HCT116 (cell line): ENCODE measurements at regions not wholly inside any gene's neighbourhood (a gene's known extent, or its start where the extent isn't known, plus 50 kb on each side); places are given as distances from the start of the nearest gene placed in this dataset.

Experiments used
- ATAC-seq: fragments of 200-7000 bp; cut with Tn5 transposase; 2 replicates; pipeline ENCODE4 v1.9.1; 2020; ENCODE audit warnings: mild to moderate bottlenecking, moderate library complexity
- BruUV-seq: library from RNA; stranded (reverse); fragments of 400-500 nt; replicated peaks from 2 replicates; lab custom pipeline; 2021; lab: Mats Ljungman, UMichigan
- CTCF ChIA-PET: fragments of 300-600 bp; sonication (Branson Sonifier 250); formaldehyde crosslinking; loops from one replicate; lab custom pipeline; 2021; ENCODE audit warnings: antibody characterized with exemption; lab: Charles Lee
- POLR2A ChIA-PET: fragments of 300-600, 350-600 bp; sonication (Branson Sonifier 250); formaldehyde crosslinking; loops from one replicate; lab custom pipeline; 2021; ENCODE audit warnings: antibody characterized with exemption; lab: Charles Lee
- RAD21 ChIA-PET, 2 experiments: fragments of 300-600 bp; sonication (Branson Sonifier 250); formaldehyde crosslinking; loops; one replicate each; lab custom pipeline; 2023; ENCODE audit warnings: low total read pairs in 2 of 2; ENCODE audit not compliant: uncharacterized antibody in 2 of 2, unreplicated experiment in 2 of 2, low non-redundant PET in 1 of 2; lab: Charles Lee
- DNase-seq: peaks from one replicate; pipeline ENCODE4 v3.0.0-alpha.2; 2010; ENCODE audit warnings: low read depth, low spot score
- H2AFZ ChIP-seq: fragments of 200-600 bp; shearing (Covaris generic), sonication (generic); 2 replicates; pipeline ENCODE4 v1.6.1; 2017; ENCODE audit warnings: low read depth, mixed run types, mixed read lengths, antibody characterized with exemption, low read length; ENCODE audit not compliant: poor library complexity, severe bottlenecking
- H3K27ac ChIP-seq: 2 replicates; pipeline ENCODE4 v1.5.1; 2012; ENCODE audit warnings: low read depth, low read length
- H3K27me3 ChIP-seq: fragments of 200-600 bp; sonication (generic); 2 replicates; pipeline ENCODE4 v1.6.1; 2016; ENCODE audit warnings: mixed run types, low read length, mixed read lengths; ENCODE audit not compliant: insufficient read depth
- H3K36me3 ChIP-seq, 2 experiments: fragments of 200-500 bp in 1 of 2; fragments of 200-600 bp in 1 of 2; sonication (Bioruptor generic) in 1 of 2; sonication (generic) in 1 of 2; 2 replicates each; pipeline versions ENCODE4 v1.5.1 to v1.6.1; 2014 to 2016; ENCODE audit warnings: low read length in 2 of 2, inconsistent platforms in 1 of 2, mixed read lengths in 1 of 2, mixed run types in 1 of 2; ENCODE audit not compliant: insufficient read depth in 2 of 2, control insufficient read depth in 1 of 2
- H3K4me1 ChIP-seq, 2 experiments: fragments of 200-600 bp in 1 of 2; sonication (generic) in 1 of 2; 2 replicates each; pipeline versions ENCODE4 v1.5.1 to v1.6.1; 2012 to 2017; ENCODE audit warnings: low read length in 2 of 2, inconsistent platforms in 1 of 2, mild to moderate bottlenecking in 1 of 2, mixed read lengths in 1 of 2, mixed run types in 1 of 2, moderate library complexity in 1 of 2; ENCODE audit not compliant: insufficient read depth in 2 of 2, control insufficient read depth in 1 of 2
- H3K4me2 ChIP-seq: fragments of 200-600 bp; sonication (generic); 2 replicates; pipeline ENCODE4 v1.6.1; 2017; ENCODE audit warnings: mixed run types, low read length, mixed read lengths
- H3K4me3 ChIP-seq, 2 experiments: fragments of 200-600 bp in 1 of 2; sonication (generic) in 1 of 2; replicated peaks in 1 of 2; 2 replicates each; pipeline ENCODE4 v1.5.1; 2011 to 2016; ENCODE audit warnings: low read length in 2 of 2, control low read depth in 1 of 2, low read depth in 1 of 2, mild to moderate bottlenecking in 1 of 2, mixed read lengths in 1 of 2, mixed run types in 1 of 2
- H3K79me2 ChIP-seq: fragments of 200-600 bp; sonication (generic); 2 replicates; pipeline ENCODE4 v1.6.1; 2017; ENCODE audit warnings: mild to moderate bottlenecking, mixed run types, low read length, moderate library complexity, mixed read lengths; ENCODE audit not compliant: insufficient read depth
- H3K9ac ChIP-seq: fragments of 200-600 bp; sonication (generic); 2 replicates; pipeline ENCODE4 v1.6.1; 2016; ENCODE audit warnings: low read length, mixed read lengths
- H3K9me2 ChIP-seq: fragments of 200-600 bp; sonication (generic), shearing (Covaris generic); 2 replicates; pipeline ENCODE4 v1.6.1; 2017; ENCODE audit warnings: mixed run types, mild to moderate bottlenecking, moderate library complexity; ENCODE audit not compliant: insufficient read depth
- H3K9me3 ChIP-seq, 2 experiments: fragments of 200-500 bp in 1 of 2; fragments of 200-600 bp in 1 of 2; sonication (Bioruptor generic) in 1 of 2; sonication (generic) in 1 of 2; 2 replicates each; pipeline ENCODE4 v1.6.1; 2014 to 2017; ENCODE audit warnings: low read length in 2 of 2, mixed read lengths in 2 of 2, inconsistent platforms in 1 of 2, low read depth in 1 of 2, mild to moderate bottlenecking in 1 of 2, mixed run types in 1 of 2, moderate library complexity in 1 of 2; ENCODE audit not compliant: control insufficient read depth in 1 of 2, insufficient read depth in 1 of 2
- H4K20me1 ChIP-seq: fragments of 200-600 bp; sonication (generic), shearing (Covaris generic); 2 replicates; pipeline ENCODE4 v1.6.1; 2017; ENCODE audit warnings: mixed run types, mild to moderate bottlenecking, moderate library complexity; ENCODE audit not compliant: insufficient read depth
- CEBPB ChIP-seq: IDR thresholded peaks from 2 replicates; pipeline ENCODE4 v1.6.1; 2012; ENCODE audit warnings: low read depth
- EZH2phosphoT487 ChIP-seq: fragments of 200-600 bp; IDR thresholded peaks from 2 replicates; pipeline ENCODE4 v1.6.1; 2018; ENCODE audit warnings: antibody characterized with exemption, borderline replicate concordance
- JUND ChIP-seq: IDR thresholded peaks from 2 replicates; pipeline ENCODE4 v1.6.1; 2012
- POLR2AphosphoS5 ChIP-seq: IDR thresholded peaks from 2 replicates; pipeline ENCODE4 v1.6.1; 2011; ENCODE audit warnings: mild to moderate bottlenecking, low read depth, low read length, moderate library complexity
- RAD21 ChIP-seq: IDR thresholded peaks from 2 replicates; pipeline ENCODE4 v1.6.1; 2012; ENCODE audit warnings: low read depth, mild to moderate bottlenecking
- SP1 ChIP-seq: IDR thresholded peaks from 2 replicates; pipeline ENCODE4 v1.6.1; 2012; ENCODE audit warnings: low read depth
- TCF7L2 ChIP-seq: IDR thresholded peaks from 2 replicates; pipeline ENCODE4 v1.7.0; 2011; ENCODE audit warnings: borderline replicate concordance, inconsistent platforms; ENCODE audit not compliant: insufficient read depth, insufficient read length; ENCODE audit errors: extremely low read depth
- ZNF274 ChIP-seq: fragments of 200-500 bp; sonication (Bioruptor generic); IDR thresholded peaks from 2 replicates; pipeline ENCODE4 v1.6.1; 2014; ENCODE audit warnings: mild to moderate bottlenecking, low read depth, low read length, inconsistent platforms
- intact Hi-C: fragments of 100-400 bp; cut with micrococcal nuclease; formaldehyde crosslinking; loops from 2 replicates; pipeline ENCODE4 v1.10.0; 2022
- TF ChIP-seq, protein P1 (sequence below), 3 experiments: fragments of 200-600 bp in 1 of 3; sonication (generic) in 1 of 3; IDR thresholded peaks in 2 of 3; conservative IDR thresholded peaks in 1 of 3; 2 replicates each; pipeline ENCODE4 v1.5.1; 2012 to 2017; ENCODE audit warnings: low read depth in 2 of 3, low read length in 2 of 3, antibody characterized with exemption in 1 of 3, borderline replicate concordance in 1 of 3, control low read depth in 1 of 3, mild to moderate bottlenecking in 1 of 3, mixed read lengths in 1 of 3, mixed run types in 1 of 3, moderate library complexity in 1 of 3; ENCODE audit not compliant: insufficient read depth in 1 of 3
- TF ChIP-seq, protein P2 (sequence below): IDR thresholded peaks from 2 replicates; pipeline ENCODE4 v1.6.1; 2011; ENCODE audit warnings: mild to moderate bottlenecking, low read length, moderate library complexity; ENCODE audit not compliant: insufficient replicate concordance; ENCODE audit errors: extremely low read depth

- intact Hi-C loops: loop anchor here (5.0 kb wide), 1 partner anchor 160 kb away; no protein-coding TSS in a partner anchor
- no peak overlapping the region for H3K27ac ChIP-seq
- H3K27me3 ChIP-seq: no peaks in the 10 kb centered on the region; the same call in 1 of the 2 replicates
- H3K36me3 ChIP-seq: no peaks in the 10 kb centered on the region
- TF ChIP-seq ZNF274: no peak
- TF ChIP-seq SP1: no peak
- TF ChIP-seq, protein P1, sequence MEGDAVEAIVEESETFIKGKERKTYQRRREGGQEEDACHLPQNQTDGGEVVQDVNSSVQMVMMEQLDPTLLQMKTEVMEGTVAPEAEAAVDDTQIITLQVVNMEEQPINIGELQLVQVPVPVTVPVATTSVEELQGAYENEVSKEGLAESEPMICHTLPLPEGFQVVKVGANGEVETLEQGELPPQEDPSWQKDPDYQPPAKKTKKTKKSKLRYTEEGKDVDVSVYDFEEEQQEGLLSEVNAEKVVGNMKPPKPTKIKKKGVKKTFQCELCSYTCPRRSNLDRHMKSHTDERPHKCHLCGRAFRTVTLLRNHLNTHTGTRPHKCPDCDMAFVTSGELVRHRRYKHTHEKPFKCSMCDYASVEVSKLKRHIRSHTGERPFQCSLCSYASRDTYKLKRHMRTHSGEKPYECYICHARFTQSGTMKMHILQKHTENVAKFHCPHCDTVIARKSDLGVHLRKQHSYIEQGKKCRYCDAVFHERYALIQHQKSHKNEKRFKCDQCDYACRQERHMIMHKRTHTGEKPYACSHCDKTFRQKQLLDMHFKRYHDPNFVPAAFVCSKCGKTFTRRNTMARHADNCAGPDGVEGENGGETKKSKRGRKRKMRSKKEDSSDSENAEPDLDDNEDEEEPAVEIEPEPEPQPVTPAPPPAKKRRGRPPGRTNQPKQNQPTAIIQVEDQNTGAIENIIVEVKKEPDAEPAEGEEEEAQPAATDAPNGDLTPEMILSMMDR (IDR thresholded peaks at IDR 0.05 in 2 of 3, conservative IDR thresholded peaks at IDR 0.05 in 1 of 3; ENCODE audit: borderline replicate concordance in 1 of 3, insufficient read depth in 1 of 3, low read depth in 2 of 3, low read length in 2 of 3): no peak
- TF ChIP-seq, protein P2, sequence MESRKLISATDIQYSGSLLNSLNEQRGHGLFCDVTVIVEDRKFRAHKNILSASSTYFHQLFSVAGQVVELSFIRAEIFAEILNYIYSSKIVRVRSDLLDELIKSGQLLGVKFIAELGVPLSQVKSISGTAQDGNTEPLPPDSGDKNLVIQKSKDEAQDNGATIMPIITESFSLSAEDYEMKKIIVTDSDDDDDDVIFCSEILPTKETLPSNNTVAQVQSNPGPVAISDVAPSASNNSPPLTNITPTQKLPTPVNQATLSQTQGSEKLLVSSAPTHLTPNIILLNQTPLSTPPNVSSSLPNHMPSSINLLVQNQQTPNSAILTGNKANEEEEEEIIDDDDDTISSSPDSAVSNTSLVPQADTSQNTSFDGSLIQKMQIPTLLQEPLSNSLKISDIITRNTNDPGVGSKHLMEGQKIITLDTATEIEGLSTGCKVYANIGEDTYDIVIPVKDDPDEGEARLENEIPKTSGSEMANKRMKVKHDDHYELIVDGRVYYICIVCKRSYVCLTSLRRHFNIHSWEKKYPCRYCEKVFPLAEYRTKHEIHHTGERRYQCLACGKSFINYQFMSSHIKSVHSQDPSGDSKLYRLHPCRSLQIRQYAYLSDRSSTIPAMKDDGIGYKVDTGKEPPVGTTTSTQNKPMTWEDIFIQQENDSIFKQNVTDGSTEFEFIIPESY: no peak
- TF ChIP-seq POLR2AphosphoS5: no peak
- TF ChIP-seq TCF7L2: no peak
- TF ChIP-seq EZH2phosphoT487: no peak
- no peak for TF ChIP-seq RAD21
- TF ChIP-seq JUND: no peak
- TF ChIP-seq CEBPB: no peak
- peaks cover 0 to 3% of the 10 kb centered on the region in 2 experiments; a peak in 1 of 4 replicates for H3K4me1 ChIP-seq
- no peak overlapping the region for H3K4me3 ChIP-seq
- H3K4me2 ChIP-seq: no peak overlapping the region
- no peaks in the 10 kb centered on the region for H3K9me2 ChIP-seq
- DNase-seq (no peak), ATAC-seq (no peak)
- H3K9me3 ChIP-seq: no peaks in the 10 kb centered on the region
- H3K9ac ChIP-seq: no peak overlapping the region
- no peaks in the 10 kb centered on the region for H4K20me1 ChIP-seq
- ChIA-PET RAD21 (no interaction called here), CTCF (no interaction called here), POLR2A (no interaction called here)
- H2AFZ ChIP-seq: no peak overlapping the region
- H3K79me2 ChIP-seq: no peaks in the 10 kb centered on the region
- no TSS peak for BruUV-seq
Measured at GRCh38 chr2:121977326-121977725, 221.9 kb downstream of the TSN start.
